ENCODE measurements at regions not wholly inside any gene's neighbourhood (a gene's known extent, or its start where the extent isn't known, plus 50 kb on each side); places are given as distances from the start of the nearest gene placed in this dataset.

DNA sequence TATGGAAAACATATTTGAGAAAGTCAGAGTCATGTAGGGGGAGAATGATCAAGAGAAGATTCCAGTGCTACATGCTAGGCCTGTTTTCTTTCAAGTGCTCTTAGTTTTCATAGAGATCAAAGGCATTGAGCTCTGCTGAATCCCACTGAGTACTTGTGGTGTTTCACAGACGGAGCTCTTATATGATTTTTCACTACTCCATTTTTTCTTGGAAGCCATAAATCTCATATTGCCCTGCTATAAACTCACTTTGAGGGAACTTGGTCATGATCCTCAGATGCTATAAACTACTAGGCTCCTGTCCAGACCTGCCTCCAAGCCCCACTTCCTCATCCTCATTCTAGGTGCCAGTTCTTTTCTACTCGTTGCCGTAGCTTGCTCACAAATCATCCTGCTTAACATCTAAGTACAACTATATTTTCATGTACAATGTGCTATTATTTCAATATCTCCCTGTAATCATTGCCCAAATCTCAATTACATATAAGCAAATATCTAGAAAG, 180.8 kb upstream of the CCDC179 start:
- no peak for DNase-seq

DNA sequence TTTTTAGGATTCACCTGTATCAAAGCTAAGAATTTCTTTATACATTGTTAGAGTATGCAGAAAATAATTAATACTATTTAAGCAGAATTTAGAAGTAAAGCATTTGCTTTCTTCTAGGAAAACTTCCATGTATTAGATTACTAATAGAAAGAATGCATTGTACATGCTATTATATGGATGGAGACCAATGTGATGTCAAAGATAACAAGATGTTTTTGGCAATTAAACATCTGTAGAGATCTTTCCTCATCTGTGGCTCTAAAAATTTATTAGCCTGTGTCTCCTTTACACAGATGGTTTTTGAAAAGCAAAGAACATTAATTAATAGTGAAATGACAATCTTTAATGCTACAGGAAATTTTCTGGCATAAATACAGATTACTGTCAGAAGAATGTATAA, 198.4 kb upstream of the CCDC179 start:
- DNase-seq: peak in 1 of 2 donors; percentile 10

DNA sequence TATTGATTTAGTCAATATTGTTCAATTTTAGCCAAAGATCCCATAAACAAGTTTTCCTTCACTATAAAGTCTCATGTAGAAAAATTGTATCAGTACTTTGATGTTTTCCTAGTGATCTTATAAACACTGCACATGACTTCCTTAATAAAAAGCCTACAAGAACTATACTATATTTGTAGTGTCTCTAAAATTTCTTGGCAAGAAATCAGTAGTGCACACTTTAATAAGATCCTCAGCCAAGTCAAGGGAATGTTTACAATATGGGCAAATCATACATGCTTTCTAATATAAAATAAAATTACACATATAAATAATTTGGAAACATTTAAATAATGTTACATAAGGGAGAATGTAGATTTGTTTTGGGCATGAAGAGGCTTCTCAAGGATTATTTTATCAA, 203.0 kb upstream of the CCDC179 start:
- peak; percentile 8 to 27 for DNase-seq

GRCh38 chr11:23078289-23078971, 218.2 kb upstream of the CCDC179 start:
- DNase-seq: no peak

DNA sequence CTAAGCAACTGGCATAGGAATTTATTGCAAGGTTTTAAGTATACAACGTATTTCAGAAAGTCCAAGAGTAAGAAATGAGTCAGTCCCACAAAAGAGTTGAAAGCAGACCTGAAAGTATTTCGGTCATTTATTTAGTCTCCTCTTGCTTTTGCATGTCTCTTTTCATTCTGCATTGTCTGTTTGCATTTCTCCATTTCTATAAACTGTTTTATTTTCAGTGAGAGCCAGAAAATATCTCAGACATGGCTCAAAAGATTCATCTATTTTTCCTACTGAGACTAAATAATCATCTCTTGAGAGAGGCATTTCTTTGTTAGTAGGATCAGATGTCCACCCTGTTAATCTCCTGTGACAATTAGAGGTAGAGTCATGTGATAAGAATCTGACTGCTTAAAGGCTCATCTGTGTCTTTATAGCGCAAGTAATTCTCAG, 219.1 kb upstream of the CCDC179 start:
- DNase-seq: no peak

DNA sequence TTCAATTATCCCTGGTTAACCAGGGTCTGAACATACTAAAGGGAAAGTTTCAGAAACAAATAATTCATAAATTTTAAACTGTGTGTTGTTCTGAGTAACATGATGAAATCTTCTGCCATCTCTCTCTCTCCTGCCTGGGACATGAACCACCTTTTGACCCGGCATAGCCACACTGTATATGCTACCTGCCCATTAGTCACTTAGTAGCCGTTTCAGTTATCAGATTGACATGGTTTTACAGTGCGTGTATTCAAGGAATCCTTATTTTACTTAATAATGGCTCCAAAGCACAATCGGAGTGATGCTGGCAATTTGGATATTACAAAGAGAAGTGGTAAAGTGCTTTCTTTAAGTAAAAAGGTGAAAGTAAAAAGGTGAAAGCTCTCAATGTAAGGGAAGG, 227.1 kb upstream of the CCDC179 start:
- no peak for DNase-seq

DNA sequence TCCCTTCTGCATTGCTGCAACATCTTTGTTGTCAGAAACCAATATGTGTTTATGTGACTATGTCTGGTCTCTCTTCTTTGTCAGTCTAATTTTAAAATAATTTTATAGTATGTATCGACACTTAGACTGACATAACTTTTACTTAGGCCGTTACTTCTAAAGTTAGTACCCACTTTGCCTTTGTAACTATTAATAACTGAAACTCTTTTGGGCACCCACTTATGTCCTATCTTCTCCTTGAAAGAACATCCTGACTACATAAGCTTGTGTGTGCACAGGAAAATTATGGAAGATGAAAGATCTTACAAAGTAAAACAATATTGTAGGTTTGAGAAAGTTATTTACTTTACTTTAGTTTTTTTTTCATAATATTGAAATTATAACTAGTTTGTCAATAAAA, 230.4 kb upstream of the CCDC179 start:
- DNase-seq: no peak

GRCh38 chr11:23095650-23096189, 235.4 kb upstream of the CCDC179 start:
- no peak for DNase-seq

GRCh38 chr11:23097891-23098290, 237.6 kb upstream of the CCDC179 start:
- no peak for DNase-seq

- no peak for DNase-seq
These were observed 239.0 kb upstream of the CCDC179 start for GRCh38 chr11:23099256-23099655.

DNA sequence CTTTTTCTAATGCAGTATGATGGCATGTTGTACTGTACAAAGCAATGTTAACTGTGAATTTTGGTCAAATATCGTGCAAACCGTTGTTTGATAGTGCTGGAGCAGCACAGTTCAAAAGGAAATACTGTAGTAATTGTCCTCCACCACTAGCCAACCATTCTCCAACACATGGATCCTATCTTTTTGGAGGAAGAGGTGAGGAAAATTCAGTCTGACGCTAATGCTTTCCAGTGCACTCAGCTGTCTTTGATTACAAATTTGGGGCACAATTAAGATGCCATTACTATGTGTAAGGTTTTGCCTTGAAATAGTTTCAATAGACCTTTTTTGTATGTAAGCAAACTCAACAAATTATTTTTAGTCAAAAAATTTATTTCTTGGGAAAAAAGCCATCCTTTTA, 240.5 kb upstream of the CCDC179 start:
- DNase-seq: no peak

GRCh38 chr11:23103416-23103815, 243.1 kb upstream of the CCDC179 start:
- DNase-seq: no peak

GRCh38 chr11:23111527-23111926, 251.3 kb upstream of the CCDC179 start:
- no peak for DNase-seq

DNA sequence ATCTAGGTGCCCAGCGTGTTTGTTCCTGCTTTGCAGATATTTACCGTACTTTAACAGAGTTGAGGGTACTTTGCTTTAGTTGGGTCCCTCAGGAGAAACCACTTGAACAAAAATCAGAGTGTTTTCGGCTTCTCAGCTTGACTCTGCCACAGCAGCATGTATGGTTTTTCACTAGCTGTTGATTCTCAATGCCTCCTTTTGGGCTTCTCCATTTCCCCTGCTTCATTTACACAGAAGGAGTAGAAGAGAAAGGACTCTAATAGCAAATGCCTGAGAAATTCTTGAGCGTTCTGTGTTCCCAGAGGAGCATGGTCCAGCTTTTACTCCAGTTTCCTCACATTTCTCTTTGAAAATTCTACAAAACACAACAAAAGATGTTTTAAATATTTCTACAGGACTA, 252.1 kb upstream of the CCDC179 start:
- no peak for DNase-seq

- peak; percentile 23 to 44 for DNase-seq
These were observed 253.0 kb upstream of the CCDC179 start for GRCh38 chr11:23112987-23113886.

DNA sequence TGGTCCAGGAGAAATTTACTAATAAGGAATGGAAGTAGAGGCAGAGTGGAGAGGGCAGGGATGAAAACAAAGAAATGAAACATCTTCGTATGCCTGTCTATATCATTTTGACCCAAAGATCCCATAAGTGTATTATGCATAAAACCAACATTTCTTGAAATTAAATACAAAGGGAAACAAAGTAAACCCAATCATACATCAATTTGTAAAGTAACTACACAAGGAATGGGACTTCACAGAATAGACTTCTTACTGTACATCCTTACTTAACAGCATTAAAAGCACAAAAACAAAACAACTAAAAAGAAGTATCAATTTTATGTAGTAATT, 253.6 kb upstream of the CCDC179 start:
- DNase-seq: no peak

- DNase-seq: no peak
These were observed 263.5 kb upstream of the CCDC179 start for GRCh38 chr11:23123753-23124152.

- no peak for DNase-seq
These were observed 264.0 kb upstream of the CCDC179 start for GRCh38 chr11:23124249-23124648.

GRCh38 chr11:23124996-23125395, 264.7 kb upstream of the CCDC179 start:
- peak; percentile 78 to 85 for DNase-seq

DNA sequence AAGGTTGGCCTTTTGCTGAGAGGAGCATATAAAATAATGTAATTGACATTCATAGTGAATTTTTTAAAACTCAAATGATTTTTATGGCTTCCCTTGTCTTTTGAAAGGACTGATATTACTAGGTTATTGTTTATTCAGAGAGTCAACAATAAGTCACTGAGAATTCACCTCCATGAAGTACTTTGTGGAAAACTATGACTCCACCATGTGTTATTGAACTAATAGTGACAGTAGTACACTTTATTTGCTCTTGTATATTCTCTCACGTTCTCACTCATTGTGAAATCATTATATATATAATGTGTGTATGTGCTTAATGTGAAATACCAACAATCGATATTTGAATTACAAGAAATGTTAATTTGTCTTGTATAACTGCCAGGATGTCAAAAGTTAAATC, 267.4 kb upstream of the CCDC179 start:
- DNase-seq: no peak

- DNase-seq: no peak
These were observed 274.4 kb upstream of the CCDC179 start for GRCh38 chr11:23134627-23135026.

DNA sequence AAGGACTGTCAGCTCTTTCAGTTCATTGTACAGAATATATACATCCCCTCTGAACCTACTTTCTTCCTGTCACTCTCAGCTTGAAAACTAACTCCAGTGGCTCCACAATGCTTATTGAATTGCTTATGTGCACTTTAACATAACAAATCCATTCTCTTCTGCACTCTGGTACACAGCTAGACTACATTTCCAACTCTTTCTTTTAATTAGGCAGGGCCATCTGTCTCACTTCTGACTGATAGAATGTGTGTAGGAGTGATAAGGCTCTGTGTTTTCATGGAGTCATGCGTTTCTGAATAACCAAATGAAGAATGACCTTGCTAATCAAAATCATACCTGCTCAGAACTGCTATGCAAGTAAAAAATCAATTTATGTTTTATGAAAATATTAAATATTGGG, 278.5 kb upstream of the CCDC179 start:
- DNase-seq: no peak

GRCh38 chr11:23143022-23143421, 282.7 kb upstream of the CCDC179 start:
- DNase-seq: no peak
